GM19395 (cell line): ENCODE measurements at regions not wholly inside any gene's neighbourhood (a gene's known extent, or its start where the extent isn't known, plus 50 kb on each side); places are given as distances from the start of the nearest gene placed in this dataset.
A peak's percentile ranks its signal among the peaks of the same experiment; 100 is the strongest.
"Not testable (repeated sequence)": the region's sequence is repeated elsewhere in the genome, so short reads cannot be mapped to it uniquely, and the experiment has no call there.

ENCODE experiments used
- ATAC-seq: cut with Tn5 transposase; IDR thresholded peaks from one replicate; pipeline ENCODE4 v1.9.1; 2021; ENCODE audit warnings: mild to moderate bottlenecking, moderate library complexity; ENCODE audit not compliant: unreplicated experiment

DNA sequence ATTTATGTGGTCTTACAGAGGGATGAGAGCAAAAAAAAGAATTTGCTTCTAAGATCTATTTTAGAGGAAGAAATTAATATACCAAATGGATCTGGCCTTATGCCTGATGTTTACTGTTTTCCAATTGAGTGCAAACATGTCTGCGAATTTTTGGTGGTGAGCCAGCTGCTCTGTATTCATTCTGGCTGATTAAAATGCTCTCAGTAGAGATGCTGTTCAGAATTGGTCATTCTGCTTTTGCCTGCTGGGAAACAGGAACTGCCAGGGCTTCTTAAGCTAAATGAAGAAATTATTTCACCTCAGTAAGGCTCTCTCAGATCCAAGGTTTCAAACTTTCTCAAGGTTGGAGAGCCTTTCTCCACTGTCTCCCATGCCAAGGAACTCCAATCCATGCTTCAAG lies 132.0 kb upstream of the SV2C start:
- ATAC-seq, result no peak

DNA sequence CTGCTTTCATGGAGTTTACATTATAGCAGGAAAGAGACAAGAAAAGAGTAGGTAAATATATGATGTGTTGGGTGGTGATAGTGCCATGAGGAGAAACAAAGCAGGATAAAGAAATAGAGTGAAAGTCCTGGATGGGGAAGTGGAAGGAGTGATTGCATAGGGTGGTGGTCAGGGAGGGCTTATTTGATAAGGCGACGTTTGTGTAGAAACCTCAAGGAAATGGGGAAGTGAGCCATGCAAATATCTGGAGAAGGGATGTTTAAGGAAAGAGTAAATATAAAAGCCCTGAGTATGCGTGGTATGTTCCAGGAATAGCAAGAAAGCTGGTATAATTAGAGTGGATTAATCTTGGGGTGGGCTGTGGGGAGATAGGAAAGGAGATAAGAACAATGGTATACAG lies 134.7 kb upstream of the SV2C start:
- no peak for ATAC-seq

DNA sequence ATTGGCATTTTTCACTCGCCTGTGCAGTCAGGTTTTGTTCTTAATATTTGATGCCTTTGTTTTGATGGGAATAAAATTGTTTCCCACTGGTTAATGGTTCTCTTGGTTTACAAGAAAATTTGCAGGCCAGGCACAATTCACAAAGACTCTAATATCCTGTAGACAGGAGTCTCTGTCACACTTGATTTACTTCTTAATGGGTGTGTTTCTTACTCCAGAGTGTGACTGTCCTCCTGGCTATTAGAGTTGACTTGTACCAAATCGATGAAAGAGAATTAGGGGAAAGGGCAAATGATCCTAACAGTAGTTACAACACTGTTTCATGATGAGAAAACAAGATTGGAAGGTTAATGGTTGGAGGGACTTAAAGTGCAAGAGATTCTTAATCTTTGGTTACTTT lies 142.8 kb upstream of the SV2C start:
- ATAC-seq, result no peak

DNA sequence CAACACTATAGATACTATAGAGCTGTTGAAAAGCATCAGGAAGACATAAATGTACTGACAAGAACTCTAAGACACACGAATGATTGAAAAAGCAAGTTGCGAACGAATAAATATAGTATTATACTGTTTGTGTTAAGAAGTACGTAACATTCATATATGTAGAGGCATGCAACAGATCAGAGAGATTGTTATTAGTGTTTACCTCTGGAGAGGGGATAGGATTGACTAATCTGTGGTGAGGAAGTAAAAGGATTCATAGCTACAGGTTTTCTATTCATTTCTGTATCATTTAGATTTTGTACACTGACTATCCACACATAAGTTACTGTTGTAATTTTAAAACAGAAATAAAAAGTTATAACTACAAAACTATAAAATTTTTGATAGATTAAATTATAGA lies 147.6 kb upstream of the SV2C start:
- no peak for ATAC-seq

DNA sequence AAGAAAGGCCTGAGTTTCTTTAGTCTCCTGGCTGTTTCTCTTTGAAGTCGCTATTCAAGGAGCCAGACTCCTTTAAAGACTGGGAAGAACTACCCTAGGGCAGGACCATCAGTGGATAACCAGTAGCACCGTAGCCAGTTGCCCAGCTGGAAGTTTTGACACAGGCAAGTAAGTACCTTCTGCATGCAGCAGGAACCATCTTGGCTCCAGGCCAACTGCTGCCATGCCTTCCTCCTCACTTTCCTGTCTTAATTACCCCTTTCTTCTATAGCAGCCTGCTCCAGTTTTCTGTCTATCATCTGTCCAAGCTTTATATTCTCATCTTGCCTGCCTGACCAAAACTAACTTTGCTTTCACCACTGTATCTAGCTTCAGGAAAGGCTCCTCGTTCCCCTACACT lies 149.7 kb upstream of the SV2C start:
- no peak for ATAC-seq

DNA sequence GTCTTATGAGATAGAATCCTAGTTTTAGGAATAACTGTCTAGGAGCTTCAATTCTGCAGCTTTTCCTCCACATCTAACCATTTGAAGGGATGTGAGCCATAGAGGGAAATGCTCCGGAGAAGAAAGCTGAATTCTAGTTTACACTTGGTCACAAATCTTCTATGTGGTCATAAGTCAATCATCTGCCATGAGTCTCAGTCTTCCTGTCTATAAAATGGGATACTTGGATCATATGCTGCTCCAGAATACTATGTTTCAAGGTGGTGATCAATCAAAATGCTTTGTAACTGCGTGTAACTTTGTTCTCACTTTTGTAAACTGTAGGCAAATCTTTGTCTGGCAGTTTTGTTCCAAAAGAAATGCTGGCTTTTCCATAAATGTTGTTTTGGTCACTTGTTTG lies 152.0 kb upstream of the SV2C start:
- no peak for ATAC-seq

DNA sequence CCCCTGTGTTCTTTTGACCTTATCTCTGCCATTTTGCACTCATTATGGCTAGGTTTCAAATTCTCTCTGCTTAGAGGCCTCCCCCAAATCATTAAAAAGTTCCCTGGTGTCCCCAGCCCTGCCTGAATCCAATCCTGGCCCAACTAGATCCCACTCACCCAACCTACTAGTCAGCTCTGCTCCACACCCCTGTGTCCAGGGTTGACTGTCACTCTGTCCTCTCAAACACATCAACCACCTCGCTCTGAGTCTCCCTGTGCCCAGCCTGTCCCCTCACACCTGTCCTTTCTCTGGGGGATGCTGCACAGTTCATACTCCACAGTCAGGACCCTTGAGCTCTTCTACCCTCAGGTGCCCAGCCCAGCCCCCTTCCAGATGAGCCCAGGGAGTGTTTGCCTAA lies 154.2 kb upstream of the SV2C start:
- no peak for ATAC-seq

DNA sequence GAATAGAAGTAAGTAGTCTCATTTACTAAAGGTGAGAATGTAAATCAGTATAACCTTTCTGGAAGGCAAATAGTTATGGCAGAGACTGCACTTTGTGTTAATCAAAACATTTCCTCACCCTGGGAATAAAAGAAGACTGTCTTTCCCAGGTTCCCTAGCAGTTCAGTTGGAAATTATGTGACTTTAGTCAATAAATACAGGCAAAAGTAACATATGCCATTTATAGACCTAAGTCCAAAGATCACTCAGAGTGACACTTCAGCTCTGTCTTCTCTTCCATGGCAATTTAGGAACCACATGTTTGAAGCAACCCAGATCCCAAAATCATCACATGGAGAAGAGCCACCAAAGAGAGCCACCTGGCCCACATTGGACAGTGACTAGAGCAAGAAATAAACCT lies 160.7 kb upstream of the SV2C start:
- ATAC-seq, result no peak

DNA sequence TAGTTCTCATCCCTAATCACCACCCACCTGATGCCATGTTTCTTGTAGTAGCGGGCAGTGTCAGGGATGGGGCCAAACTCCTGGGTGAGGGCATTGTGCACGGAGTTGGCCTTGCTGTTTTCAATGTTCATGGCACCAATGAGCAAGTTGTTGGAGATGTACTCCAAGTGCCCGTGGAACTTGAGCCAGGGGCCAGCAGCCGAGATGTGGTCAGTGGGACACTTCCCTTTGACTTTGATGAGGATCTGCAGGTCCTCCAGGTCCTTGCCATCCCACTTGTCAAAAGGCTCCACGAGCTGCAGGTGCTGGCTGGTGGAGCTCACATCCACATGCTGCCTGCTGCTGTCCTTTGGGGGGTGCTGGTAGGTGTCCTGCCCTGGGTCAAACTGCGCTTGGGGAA lies 162.2 kb upstream of the SV2C start:
- ATAC-seq, result no peak

DNA sequence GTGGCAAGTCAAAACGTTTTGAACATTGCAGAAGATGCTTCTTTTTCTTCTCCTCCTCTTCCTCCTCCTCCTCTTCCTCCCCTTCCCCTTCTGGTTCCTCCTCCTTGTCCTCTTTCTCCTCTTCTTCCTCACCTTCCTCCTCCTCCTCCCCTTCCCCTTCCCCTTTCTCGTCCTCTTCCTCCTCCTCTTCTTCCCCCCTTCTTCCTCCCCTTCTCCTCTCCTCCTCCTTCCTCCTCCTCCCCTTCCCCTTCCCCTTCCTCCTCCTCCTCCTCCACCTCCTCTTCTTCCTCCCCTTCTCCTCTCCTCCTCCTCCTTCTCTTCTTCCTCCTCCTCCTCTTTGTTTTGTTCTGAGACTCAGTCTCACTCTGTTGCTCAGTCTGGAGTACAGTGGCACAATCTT lies 167.0 kb upstream of the SV2C start:
- no peak for ATAC-seq

DNA sequence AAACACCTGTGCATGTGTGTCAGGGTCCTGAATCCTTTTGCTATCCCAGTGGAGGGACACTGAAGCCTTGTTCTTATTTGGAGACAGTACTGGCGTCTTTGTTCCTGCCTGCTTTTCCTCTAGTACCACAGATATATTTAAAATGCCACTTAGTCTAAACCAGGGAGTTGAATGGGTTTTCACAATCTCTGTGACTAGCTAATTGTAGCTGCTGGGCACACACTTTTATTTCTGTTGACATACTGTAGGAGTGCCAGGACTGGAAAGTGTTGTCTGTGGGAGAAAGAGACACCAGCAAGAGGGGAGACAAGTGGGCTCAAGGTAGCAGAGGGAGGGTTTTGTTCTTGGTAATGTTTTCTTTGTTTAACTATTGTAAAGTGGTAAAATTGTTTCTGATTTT lies 174.0 kb upstream of the SV2C start:
- no peak for ATAC-seq

DNA sequence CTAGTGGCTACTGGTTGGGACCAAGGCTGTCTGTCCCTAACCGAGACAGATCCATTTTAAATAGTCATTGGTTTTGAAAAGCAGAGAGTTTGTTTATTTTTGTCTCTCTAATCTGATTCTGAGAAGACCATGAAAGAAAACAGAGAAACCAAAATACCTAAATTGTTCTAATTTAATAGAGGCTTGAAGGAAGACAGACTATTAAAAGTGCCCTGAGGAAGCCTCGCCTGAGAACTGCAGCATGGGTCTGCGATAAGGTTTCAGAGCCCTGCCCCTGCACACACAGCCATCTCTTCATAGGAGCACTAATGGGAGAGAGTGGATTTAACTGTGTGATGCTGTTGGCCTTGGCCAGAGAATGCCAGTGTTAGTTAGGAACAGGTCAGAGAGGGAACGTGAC lies 175.5 kb upstream of the SV2C start:
- ATAC-seq, result no peak

DNA sequence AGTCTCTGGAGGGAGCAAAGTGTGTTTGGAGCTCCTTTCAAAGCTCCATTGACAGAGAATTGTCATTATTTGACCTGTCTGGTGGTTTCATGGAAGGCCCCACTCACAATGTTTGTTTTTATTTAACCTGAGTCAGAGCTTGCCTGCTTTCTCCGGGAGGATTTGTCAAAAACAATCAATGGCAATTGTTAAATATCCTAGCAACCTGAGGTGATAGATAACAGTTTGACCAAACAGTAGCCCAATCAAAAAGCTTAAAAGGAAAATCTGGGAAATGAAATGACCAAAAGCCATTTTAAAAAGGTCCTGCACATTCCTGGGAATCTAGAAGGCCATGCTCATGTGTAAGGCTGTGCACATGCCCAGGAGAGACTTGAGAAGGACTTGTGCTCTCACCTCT lies 177.2 kb upstream of the POC5 start:
- no peak for ATAC-seq

DNA sequence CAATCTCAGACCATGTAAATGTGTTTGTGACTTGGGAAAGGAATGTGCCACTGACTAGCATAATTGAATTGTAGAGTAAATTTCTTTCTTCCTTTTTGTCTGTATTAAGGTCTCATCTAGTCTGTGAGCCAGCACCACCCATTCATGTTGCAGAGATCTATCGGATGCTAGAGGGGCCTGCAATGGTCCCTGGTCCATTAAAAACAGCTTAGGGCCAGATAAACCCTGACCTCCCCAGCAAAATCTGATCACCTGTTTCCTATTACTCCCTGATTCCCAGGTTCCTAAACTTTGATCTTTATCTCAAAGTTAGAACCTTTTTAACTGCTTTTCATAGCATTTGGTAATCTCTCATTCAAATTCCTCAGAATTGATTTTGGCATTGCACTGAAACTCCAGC lies 174.5 kb upstream of the POC5 start:
- no peak for ATAC-seq

DNA sequence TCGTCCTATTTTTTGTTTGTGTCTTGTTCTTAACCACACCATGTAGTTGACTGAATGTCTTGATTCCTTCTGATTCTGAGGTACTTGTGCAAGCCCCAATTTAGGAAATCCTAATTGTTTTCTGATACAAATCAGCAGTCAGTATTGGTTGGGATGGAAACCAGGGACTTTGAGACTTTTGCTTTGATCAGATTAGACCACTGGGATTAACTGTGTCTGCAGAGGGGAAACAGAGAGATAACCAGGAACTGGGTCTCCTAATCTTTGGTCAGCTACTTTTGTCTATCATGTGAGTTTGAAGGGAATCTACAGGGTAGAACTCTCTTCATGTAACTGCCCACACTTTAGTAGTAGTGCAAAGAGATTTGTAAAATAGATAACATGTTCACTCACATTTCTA lies 173.8 kb upstream of the POC5 start:
- ATAC-seq, result no peak

DNA sequence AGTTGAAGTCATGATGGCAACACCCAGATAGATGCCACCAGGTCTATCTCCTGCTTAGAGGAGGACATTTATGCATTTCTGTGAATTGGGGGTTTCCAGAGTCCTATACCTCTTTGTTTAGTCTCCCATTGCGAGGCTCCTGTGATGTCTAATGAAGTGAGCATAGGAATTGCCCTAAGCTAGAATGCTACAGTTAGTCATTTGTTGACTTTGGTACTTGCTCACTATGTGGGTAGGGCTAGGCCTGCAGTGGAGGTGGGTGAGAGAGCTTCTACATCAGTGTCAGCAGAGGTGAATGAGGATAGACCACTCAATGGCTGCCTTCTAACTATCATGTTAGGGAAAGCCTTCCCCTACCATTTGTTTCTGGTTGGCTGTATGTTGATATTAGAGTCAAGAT lies 173.3 kb upstream of the POC5 start:
- ATAC-seq, result no peak

DNA sequence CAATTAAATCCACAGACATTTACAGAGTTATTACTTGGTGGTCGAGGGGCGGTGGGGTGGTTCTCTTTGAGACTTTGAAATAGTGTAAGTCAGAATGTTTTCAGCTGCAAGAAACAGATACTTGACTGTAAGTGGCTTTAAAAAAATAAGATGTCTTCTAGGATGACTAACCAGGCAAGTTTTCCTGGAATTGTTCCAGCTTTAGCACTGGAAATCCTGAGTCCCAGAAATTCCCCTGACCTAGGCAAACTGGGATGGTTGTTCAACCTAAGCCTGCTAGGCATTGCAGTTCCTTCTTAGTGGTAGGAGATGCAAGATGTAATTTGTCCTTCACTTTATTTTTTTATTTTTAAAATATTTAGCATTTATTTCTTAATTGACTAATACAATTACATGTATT lies 169.5 kb upstream of the POC5 start:
- ATAC-seq, result no peak

DNA sequence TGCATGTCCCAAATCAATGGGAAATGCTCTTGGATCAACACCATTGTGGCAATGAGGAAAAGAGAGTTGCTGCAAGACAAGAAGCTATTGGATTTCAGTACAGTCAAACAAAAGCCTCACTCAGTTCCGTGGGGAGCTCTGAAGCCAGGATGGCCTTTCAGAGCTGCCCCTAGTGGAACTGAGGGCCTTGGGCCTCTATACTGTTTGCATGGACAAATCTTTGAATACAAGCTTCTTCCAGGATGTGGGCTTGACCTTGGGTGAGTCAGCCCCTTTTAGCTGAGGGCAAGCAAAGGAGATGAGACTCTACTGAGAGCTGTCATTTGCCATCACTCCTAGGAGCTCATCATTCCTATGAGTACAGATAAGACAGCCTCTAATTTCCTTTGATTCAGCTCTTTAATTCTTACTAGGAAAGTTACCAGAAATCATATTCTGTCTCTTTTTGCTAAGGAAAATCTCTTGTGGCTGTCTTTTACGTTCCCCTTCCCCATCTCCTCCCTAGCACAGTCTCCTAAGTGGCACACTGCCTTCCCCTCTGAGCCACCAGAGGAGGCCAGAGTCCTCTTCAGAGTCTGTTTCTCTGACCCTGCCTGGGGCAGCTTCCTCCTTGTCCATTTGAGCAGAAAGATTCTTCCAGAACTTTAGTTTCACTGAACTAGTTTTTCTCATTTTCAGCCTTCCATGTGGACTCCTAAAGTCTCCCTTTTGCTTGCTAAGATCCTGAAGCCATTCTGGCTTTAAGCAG lies 168.8 kb upstream of the POC5 start:
- no peak for ATAC-seq

DNA sequence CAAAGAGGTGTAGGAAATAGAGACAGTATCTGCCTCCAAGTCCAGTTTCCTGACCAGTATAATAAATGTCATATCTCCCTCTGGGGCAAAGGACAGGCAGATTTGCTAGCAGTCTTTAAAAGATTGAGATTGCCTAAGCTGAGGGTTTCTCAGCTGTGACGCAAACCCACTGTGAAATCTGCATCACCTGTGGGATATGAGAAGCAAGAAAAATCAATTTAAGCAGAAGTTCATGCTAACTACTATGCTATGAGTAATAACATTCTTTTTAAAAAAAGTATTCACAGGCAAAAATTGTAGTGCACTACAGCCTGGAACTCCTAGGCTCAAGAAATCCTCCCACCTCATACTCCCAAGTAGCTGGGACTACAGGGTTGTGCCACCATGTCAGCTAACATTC lies 168.1 kb upstream of the POC5 start:
- no peak for ATAC-seq

DNA sequence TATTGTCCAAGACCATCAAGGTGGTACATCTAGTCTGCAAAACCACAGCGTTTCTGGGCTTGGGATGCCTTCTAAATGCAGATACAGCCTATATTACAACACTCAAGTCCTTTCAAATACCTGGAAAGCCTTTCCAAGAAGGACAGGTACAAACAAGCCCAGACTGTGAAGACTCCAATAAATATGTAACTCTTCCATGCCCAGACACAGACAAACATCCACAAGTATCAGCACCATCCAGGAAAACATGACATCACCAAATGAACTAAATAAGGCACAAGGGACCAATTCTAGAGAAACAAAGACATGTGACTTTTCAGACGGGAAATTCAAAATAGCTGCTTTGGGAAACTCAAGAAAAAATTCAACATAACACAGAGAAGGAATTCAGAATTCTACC lies 152.7 kb upstream of the POC5 start:
- no peak for ATAC-seq

DNA sequence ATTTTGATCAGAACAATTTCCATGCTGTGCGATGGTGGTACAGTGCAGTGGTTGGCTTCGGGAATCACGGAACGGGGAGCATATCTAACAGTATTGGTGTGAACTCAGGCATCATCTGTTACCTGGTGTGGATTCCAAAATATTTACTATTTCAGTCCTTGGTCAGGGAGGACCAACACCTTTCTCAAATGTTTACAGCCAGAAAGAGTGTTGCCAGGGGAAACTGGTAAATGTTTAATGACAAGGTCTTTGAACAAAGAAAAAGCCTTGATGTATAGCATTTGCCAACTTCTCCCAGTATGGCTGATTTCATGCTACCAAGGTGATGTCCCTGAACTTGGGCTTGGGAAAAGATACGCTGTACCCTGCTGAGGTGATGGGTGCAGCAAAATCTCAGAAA lies 145.6 kb upstream of the POC5 start:
- ATAC-seq, result no peak

DNA sequence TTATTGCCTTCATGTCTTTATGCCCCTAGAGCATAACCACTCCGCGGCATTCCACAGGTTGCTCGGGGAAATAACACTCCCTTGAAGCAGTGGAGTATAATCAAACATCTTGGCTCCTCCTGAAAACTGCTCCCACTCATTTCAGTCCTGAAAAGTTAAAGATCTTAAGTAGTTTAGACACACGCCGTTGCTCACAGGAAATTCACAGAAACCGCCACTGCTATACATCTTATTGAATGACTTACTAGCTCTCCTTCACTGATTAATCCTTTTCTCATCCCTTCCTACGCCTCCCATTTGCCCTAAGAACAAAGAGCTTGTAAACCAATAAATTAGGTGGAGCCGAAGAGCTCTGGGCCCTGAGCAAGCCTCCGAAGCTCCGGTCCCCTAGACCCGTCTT lies 142.4 kb upstream of the POC5 start:
- not testable (repeated sequence) for ATAC-seq

DNA sequence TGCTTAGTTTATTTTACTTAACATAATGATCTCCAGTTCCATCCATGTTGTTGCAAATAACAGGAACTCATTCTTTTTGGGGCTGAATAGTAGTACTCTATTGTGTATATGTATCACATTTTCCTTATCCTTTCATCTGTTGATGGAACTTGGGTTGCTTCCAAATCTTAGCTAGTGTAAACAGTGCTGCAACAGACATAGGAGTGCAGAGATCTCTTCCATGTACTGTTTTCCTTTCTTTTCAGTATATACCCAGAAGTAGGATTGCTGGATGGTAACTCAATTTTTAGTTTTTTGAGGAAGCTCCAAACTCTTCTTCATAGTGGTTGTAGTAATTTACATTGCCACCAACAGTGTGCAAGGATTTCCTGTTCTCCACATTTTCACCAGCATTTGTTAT lies 138.8 kb upstream of the POC5 start:
- ATAC-seq, result no peak

DNA sequence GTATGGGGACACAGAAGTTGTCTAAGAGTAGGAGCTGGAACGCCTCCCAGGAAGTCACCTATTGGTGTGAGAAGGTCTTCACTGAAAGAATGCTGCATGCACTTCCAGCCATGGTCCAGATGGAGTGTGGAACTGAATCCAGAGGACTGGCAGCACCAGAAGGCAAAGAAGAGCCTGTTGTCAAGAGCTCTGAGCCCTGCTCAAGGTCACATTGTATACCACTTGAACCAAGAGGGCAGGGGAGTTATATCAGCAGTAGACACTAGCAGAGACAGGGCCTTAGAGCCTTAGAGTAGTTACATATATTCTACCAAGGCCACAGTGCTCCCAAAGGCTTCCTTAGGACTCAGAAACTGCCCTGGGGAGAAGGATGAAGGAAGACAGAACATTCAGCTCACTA lies 130.8 kb upstream of the POC5 start:
- ATAC-seq, result peak; percentile 26
